HG02759 (cell line): ENCODE measurements at regions not wholly inside any gene's neighbourhood (a gene's known extent, or its start where the extent isn't known, plus 50 kb on each side); places are given as distances from the start of the nearest gene placed in this dataset.
"Not testable (repeated sequence)": the region's sequence is repeated elsewhere in the genome, so short reads cannot be mapped to it uniquely, and the experiment has no call there.

Experiments
- ATAC-seq: cut with Tn5 transposase; IDR thresholded peaks from one replicate; pipeline ENCODE4 v1.9.1; 2021; ENCODE audit warnings: mild to moderate bottlenecking, moderate library complexity; ENCODE audit not compliant: unreplicated experiment

DNA sequence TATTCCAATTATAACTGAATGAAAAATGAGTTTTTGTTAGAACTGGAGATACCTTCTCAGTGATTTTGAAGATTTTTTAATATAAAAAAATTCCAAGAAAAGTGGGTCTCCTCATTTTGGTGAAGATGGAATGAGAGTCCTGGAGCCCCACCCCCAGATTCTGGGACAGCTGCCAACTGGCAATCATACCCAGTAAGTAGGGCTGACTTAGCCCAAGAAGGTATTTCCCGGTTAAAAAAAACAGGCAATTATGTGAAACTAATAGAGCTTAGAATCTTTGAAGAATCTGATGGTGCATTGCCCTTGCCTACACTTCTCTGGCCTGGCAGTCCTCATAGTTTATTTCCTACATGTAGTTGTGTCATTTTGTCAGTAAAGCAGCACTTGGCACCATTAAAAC is 52.8 kb upstream of the VWDE start:
- ATAC-seq = no peak

GRCh38 chr7:12458520-12459131 is 55.0 kb upstream of the VWDE start:
- ATAC-seq = peak; percentile 97

DNA sequence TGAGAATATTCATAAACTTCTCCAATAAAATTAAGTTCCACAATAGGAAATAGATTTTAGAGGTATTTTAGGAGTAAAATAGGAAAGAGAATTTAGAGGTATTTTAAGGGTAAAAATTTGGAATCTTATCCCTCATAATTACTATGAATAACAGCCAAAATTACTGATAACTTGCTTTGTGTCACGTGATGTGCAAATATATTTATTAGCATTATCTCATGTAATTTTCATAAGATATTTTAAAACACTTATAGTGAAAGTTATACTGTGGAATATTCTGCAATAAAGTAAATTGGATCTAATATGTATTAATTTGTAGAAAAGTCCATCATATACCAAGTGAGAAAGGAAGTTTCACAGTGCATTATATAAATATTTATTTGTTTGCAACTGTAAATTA is 64.2 kb upstream of the VWDE start:
- no peak for ATAC-seq

GRCh38 chr7:12469568-12469967 is 65.9 kb upstream of the VWDE start:
- ATAC-seq = no peak

DNA sequence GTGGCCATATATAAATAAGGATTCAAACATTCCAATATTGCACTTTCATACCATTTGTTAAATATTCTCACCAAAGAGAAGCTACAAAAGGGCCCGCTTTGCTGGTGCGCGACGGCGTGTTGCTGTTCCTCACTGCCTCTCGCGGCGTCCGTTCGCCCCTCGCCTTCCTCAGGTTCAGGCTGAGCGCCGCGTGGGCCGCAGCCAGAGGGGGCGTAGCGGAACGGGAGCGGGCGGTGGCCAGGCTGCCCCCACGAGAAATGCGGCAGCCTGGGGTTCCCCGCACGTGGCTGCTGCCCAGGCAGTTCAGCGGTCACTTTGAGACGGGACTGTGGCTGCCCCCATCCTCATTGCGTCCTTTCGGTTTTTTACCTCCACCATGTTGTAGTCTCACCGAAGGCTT is 67.3 kb upstream of the VWDE start:
- no peak for ATAC-seq

GRCh38 chr7:12474035-12474434 is 70.4 kb upstream of the VWDE start:
- no peak for ATAC-seq

GRCh38 chr7:12475362-12476063 is 71.8 kb upstream of the VWDE start:
- ATAC-seq = no peak

- ATAC-seq = no peak
Observed at GRCh38 chr7:12477620-12478019, 74.0 kb upstream of the VWDE start.

GRCh38 chr7:12481722-12482121 is 78.1 kb upstream of the VWDE start:
- ATAC-seq = peak; percentile 87

DNA sequence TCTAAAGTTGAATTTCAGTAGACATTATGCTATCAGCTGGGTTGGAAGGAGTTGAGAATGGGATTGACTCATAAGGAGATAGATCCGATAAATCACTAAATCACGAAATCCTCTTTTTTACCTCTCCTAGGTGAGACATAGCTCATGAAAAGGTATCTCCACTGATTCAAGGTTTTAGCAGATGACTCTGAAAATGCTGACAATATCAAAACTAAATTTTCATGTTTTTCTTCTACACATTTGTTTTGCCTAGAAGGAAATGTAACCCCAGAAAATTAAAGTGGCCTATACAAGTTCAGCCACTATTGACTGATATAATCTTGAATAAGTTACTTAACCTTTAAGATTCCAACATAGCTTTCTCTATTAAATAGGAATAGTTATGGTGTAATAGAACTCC is 82.2 kb upstream of the VWDE start:
- no peak for ATAC-seq

DNA sequence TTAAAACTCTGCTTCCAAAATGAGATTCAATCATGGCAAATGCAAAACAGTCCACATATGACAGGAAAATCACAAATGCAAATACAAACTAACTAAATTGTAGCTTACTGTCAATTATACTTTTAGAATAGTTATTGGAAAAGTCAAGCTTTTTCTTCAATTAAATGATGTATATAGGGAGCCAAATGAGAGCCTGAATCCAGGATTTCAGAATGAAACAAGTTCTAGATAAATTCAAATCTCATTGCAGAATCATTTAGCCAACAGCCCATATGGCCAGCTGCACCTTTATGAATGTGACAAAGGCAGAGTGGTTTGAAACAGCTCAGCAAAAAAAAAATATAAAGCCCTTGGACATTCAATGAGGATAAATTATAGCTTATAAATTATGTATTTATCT is 82.2 kb upstream of the SCIN start:
- no peak for ATAC-seq

DNA sequence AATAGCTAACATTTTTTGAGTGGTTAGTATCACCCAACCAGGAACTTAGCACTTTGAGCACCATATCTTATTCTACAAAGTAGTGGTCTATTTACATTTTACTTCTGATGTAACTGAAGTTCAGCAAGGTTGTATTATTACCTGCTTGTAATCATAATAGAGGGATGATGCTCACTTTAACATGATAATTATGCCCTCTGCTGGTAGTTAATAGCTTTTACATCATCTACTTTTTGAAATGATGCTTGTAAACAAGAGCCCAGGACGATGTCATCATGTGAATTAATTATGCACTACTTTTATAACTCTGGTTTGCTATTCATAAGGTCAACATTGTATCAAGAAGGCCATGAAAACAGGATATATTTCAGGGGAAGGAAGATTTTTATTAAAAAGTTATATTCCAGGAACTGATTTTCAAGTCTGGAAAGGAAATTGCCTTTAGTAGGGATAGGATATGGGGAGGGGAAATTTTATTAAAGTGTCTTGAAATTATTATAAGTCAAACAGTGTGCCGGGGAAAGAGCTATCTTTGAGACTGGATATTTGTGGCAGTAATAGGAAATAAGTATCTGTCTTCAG is 80.3 kb upstream of the SCIN start:
- ATAC-seq = peak; percentile 80

- ATAC-seq = no peak
Observed at GRCh38 chr7:12490940-12491339, 79.6 kb upstream of the SCIN start.

DNA sequence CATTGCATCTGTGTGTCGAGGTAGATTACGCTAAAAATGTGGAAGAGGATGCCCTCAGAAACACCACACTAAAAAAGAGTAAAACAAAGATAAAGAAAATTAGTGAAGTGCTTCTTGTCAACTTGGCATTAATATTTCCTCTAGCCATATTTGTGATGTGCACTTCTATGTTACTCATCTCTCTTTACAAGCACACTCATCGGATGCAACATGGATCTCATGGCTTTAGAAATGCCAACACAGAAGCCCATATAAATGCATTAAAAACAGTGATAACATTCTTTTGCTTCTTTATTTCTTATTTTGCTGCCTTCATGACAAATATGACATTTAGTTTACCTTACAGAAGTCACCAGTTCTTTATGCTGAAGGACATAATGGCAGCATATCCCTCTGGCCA is 79.0 kb upstream of the SCIN start:
- ATAC-seq = no peak

GRCh38 chr7:12493407-12493806 is 77.1 kb upstream of the SCIN start:
- no peak for ATAC-seq

GRCh38 chr7:12493863-12494686 is 76.4 kb upstream of the SCIN start:
- no peak for ATAC-seq

GRCh38 chr7:12494687-12495024 is 75.9 kb upstream of the SCIN start:
- no peak for ATAC-seq

- not testable (repeated sequence) for ATAC-seq
Observed at GRCh38 chr7:12496901-12497674, 73.4 kb upstream of the SCIN start.

GRCh38 chr7:12504149-12504548 is 66.4 kb upstream of the SCIN start:
- ATAC-seq = no peak

DNA sequence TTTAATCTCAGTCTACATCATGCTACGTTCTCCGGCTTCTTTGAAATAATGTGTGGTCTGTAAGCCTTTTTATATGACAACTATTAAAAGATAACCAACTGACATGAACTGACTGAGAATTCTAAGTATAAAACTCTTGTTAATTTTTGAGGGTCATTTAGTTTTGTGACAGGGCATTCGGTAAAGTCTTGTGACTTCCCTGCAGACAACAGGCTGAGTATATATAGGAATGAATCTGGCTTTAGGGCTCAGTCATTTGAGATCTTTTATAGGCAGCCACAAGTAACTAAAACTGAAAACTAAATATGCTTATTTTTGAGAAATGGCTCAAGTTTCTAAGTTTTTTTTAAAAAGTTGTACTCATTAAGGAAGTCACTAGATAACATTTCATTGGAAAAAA is 62.5 kb upstream of the SCIN start:
- no peak for ATAC-seq

DNA sequence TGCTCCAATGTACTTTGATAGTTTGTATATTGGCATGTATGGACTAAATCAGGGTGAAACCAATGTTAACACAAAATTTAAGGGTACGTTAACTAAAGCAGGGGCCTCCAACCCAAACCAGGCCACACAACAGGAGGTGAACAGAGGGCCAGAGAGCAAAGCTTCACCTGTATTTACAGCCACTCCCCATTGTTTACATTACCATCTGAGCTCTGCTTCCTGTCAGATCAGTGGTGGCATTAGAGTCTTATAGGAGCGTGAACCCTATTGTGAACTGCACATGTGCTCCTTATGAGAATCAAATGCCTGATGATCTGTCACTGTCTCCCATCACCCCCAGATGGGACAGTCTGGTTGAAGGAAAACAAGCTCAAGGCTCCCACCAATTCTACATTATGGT is 62.0 kb upstream of the SCIN start:
- no peak for ATAC-seq
